ENCODE measurements at regions not wholly inside any gene's neighbourhood (a gene's known extent, or its start where the extent isn't known, plus 50 kb on each side); places are given as distances from the start of the nearest gene placed in this dataset.

GRCh38 chr12:108414021-108414420, 74.9 kb upstream of the CMKLR1 start:
- H3K36me3 Mint-ChIP-seq (ENCODE audit: insufficient read depth) = no peaks in the 10 kb centered on the region
- no peak overlapping the region for H3K4me3 Mint-ChIP-seq
- H3K9me3 Mint-ChIP-seq = no peaks in the 10 kb centered on the region
- H3K27ac Mint-ChIP-seq = no peak overlapping the region
- no peak for ATAC-seq (replicated peaks)
- DNase-seq = no peak
- H3K4me1 Mint-ChIP-seq (ENCODE audit: low read depth in 2 of 2) = no peaks in the 10 kb centered on the region
- H3K27me3 Mint-ChIP-seq = peaks cover 14 to 38% of the 10 kb centered on the region in 2 donors

GRCh38 chr12:108410689-108411088, 71.6 kb upstream of the CMKLR1 start:
- Mint-ChIP-seq H3K27ac (no peak overlapping the region), H3K36me3 (ENCODE audit: insufficient read depth) (no peaks in the 10 kb centered on the region), H3K4me3 (no peak overlapping the region), H3K9me3 (peaks cover 0 to 5% of the 10 kb centered on the region in 2 donors), H3K27me3 (peaks cover 14 to 38% of the 10 kb centered on the region in 2 donors), H3K4me1 (ENCODE audit: low read depth in 2 of 2) (no peaks in the 10 kb centered on the region)
- DNase-seq (no peak), ATAC-seq (replicated peaks) (no peak)

GRCh38 chr12:108409481-108409880, 70.4 kb upstream of the CMKLR1 start:
- H3K4me1 Mint-ChIP-seq (ENCODE audit: low read depth in 2 of 2) = no peaks in the 10 kb centered on the region
- peaks cover 0 to 5% of the 10 kb centered on the region in 2 donors for H3K9me3 Mint-ChIP-seq
- no peak overlapping the region for H3K27ac Mint-ChIP-seq
- H3K4me3 Mint-ChIP-seq = no peak overlapping the region
- H3K27me3 Mint-ChIP-seq = peaks cover 14 to 36% of the 10 kb centered on the region in 2 donors
- DNase-seq = no peak
- H3K36me3 Mint-ChIP-seq (ENCODE audit: insufficient read depth) = no peaks in the 10 kb centered on the region
- ATAC-seq (replicated peaks) = no peak

- ATAC-seq (replicated peaks) (no peak), DNase-seq (no peak)
- Mint-ChIP-seq H3K27me3 (peaks cover 10 to 42% of the 10 kb centered on the region in 2 donors), H3K9me3 (peaks cover 0 to 5% of the 10 kb centered on the region in 2 donors), H3K36me3 (ENCODE audit: insufficient read depth) (no peaks in the 10 kb centered on the region), H3K4me1 (ENCODE audit: low read depth in 2 of 2) (no peaks in the 10 kb centered on the region), H3K4me3 (no peak overlapping the region), H3K27ac (no peak overlapping the region)
Observed at GRCh38 chr12:108403952-108404351, 64.8 kb upstream of the CMKLR1 start.

GRCh38 chr12:108401964-108402363, 62.9 kb upstream of the CMKLR1 start:
- ATAC-seq (replicated peaks) (no peak), DNase-seq (no peak)
- Mint-ChIP-seq H3K27ac (no peak overlapping the region), H3K4me1 (ENCODE audit: low read depth in 2 of 2) (no peaks in the 10 kb centered on the region), H3K4me3 (no peak overlapping the region), H3K27me3 (peaks cover 16 to 48% of the 10 kb centered on the region in 2 donors), H3K9me3 (peaks cover 4 to 6% of the 10 kb centered on the region in 2 donors), H3K36me3 (ENCODE audit: insufficient read depth) (no peaks in the 10 kb centered on the region)

GRCh38 chr12:108400900-108401480, 61.9 kb upstream of the CMKLR1 start:
- Mint-ChIP-seq H3K36me3 (ENCODE audit: insufficient read depth) (no peaks in the 10 kb centered on the region), H3K27me3 (peaks cover 23 to 48% of the 10 kb centered on the region in 2 donors)

GRCh38 chr12:108400481-108400880, 61.4 kb upstream of the CMKLR1 start:
- DNase-seq = no peak
- Mint-ChIP-seq H3K4me1 (ENCODE audit: low read depth in 2 of 2) (no peaks in the 10 kb centered on the region), H3K27me3 (peaks cover 23 to 48% of the 10 kb centered on the region in 2 donors), H3K36me3 (ENCODE audit: insufficient read depth) (no peaks in the 10 kb centered on the region), H3K9me3 (peaks cover 4 to 8% of the 10 kb centered on the region in 2 donors), H3K27ac (no peak overlapping the region), H3K4me3 (no peak overlapping the region)
- ATAC-seq (replicated peaks) = no peak

More at GRCh38 chr12:108400900-108401480, 61.9 kb upstream of the CMKLR1 start:
- Mint-ChIP-seq H3K4me1 (ENCODE audit: low read depth in 2 of 2) (no peaks in the 10 kb centered on the region), H3K9me3 (peaks cover 4 to 10% of the 10 kb centered on the region in 2 donors), H3K27ac (no peak overlapping the region), H3K4me3 (no peak overlapping the region)
- ATAC-seq (replicated peaks) (no peak), DNase-seq (no peak)

GRCh38 chr12:108400056-108400455, 60.9 kb upstream of the CMKLR1 start:
- Mint-ChIP-seq H3K27ac (no peak overlapping the region), H3K36me3 (ENCODE audit: insufficient read depth) (no peaks in the 10 kb centered on the region), H3K4me3 (no peak overlapping the region), H3K4me1 (ENCODE audit: low read depth in 2 of 2) (no peaks in the 10 kb centered on the region), H3K9me3 (peaks cover 4 to 8% of the 10 kb centered on the region in 2 donors), H3K27me3 (peaks cover 23 to 48% of the 10 kb centered on the region in 2 donors)
- ATAC-seq (replicated peaks) (no peak), DNase-seq (no peak)

GRCh38 chr12:108399514-108399913, 60.4 kb upstream of the CMKLR1 start:
- Mint-ChIP-seq H3K4me1 (ENCODE audit: low read depth in 2 of 2) (no peaks in the 10 kb centered on the region), H3K9me3 (peaks cover 4 to 8% of the 10 kb centered on the region in 2 donors), H3K4me3 (no peak overlapping the region), H3K36me3 (ENCODE audit: insufficient read depth) (no peaks in the 10 kb centered on the region), H3K27me3 (peaks cover 24 to 47% of the 10 kb centered on the region in 2 donors), H3K27ac (no peak overlapping the region)
- no peak for ATAC-seq (replicated peaks)
- DNase-seq = no peak

GRCh38 chr12:108394196-108394595, 55.1 kb upstream of the CMKLR1 start:
- Mint-ChIP-seq H3K27ac (no peak overlapping the region), H3K4me1 (ENCODE audit: low read depth in 2 of 2) (no peaks in the 10 kb centered on the region), H3K4me3 (no peak overlapping the region), H3K27me3 (peaks cover 8 to 30% of the 10 kb centered on the region in 2 donors), H3K36me3 (ENCODE audit: insufficient read depth) (no peaks in the 10 kb centered on the region), H3K9me3 (peaks cover 4 to 13% of the 10 kb centered on the region in 2 donors)
- ATAC-seq (replicated peaks) = no peak
- no peak for DNase-seq

- DNase-seq = no peak
- H3K27ac Mint-ChIP-seq = no peak overlapping the region
- no peaks in the 10 kb centered on the region for H3K36me3 Mint-ChIP-seq (ENCODE audit: insufficient read depth)
- peaks cover 0 to 27% of the 10 kb centered on the region in 2 donors for H3K27me3 Mint-ChIP-seq
- H3K4me1 Mint-ChIP-seq (ENCODE audit: low read depth in 2 of 2) = no peaks in the 10 kb centered on the region
- H3K9me3 Mint-ChIP-seq = peaks cover 3 to 13% of the 10 kb centered on the region in 2 donors
- ATAC-seq (replicated peaks) = no peak
- H3K4me3 Mint-ChIP-seq = no peak overlapping the region
Observed at GRCh38 chr12:108392284-108392683, 53.2 kb upstream of the CMKLR1 start.

- Mint-ChIP-seq H3K4me3 (no peak overlapping the region), H3K4me1 (ENCODE audit: low read depth in 2 of 2) (no peaks in the 10 kb centered on the region), H3K27ac (no peak overlapping the region), H3K9me3 (peaks cover 0 to 6% of the 10 kb centered on the region in 2 donors), H3K27me3 (peaks cover 7 to 17% of the 10 kb centered on the region in 2 donors), H3K36me3 (ENCODE audit: insufficient read depth) (no peaks in the 10 kb centered on the region)
- ATAC-seq (replicated peaks) = no peak
- DNase-seq = no peak
Observed at GRCh38 chr12:108390495-108391203, 51.5 kb upstream of the CMKLR1 start.

- Mint-ChIP-seq H3K27ac (no peak overlapping the region), H3K4me1 (ENCODE audit: low read depth in 2 of 2) (no peaks in the 10 kb centered on the region), H3K27me3 (peaks cover 10 to 16% of the 10 kb centered on the region in 2 donors), H3K36me3 (ENCODE audit: insufficient read depth) (no peaks in the 10 kb centered on the region), H3K4me3 (no peak overlapping the region), H3K9me3 (peaks cover 3 to 6% of the 10 kb centered on the region in 2 donors)
- ATAC-seq (replicated peaks) (no peak), DNase-seq (no peak)
Observed at GRCh38 chr12:108389544-108389943, 50.4 kb upstream of the CMKLR1 start.

All from effector memory CD8-positive, alpha-beta T cell (primary cell).